IMR-90 (cell line): ENCODE measurements at regions not wholly inside any gene's neighbourhood (a gene's known extent, or its start where the extent isn't known, plus 50 kb on each side); places are given as distances from the start of the nearest gene placed in this dataset.

Experiments
- ATAC-seq: fragments of 200-7000 bp; cut with Tn5 transposase; 2 replicates; pipeline ENCODE4 v1.9.1; 2020; ENCODE audit warnings: low read depth, mild to moderate bottlenecking, moderate library complexity
- BruUV-seq: library from RNA; stranded (reverse); fragments of 400-500 nt; replicated peaks from 2 replicates; lab custom pipeline; 2021; lab: Mats Ljungman, UMichigan
- CTCF ChIA-PET: fragments of 300-600 bp; formaldehyde crosslinking; extraction: SDS; loops from one replicate; lab custom pipeline; 2021; ENCODE audit warnings: antibody characterized with exemption; lab: Yijun Ruan, JAX
- POLR2A ChIA-PET: fragments of 300-600 bp; sonication (Branson Sonifier 250); formaldehyde crosslinking; loops from one replicate; lab custom pipeline; 2022; ENCODE audit warnings: antibody characterized with exemption; ENCODE audit not compliant: unreplicated experiment; lab: Charles Lee
- DNase-seq: peaks from one replicate; pipeline ENCODE4 v3.0.0; 2013
- H2AFZ ChIP-seq: replicated peaks from 2 replicates; pipeline ENCODE3; 2013; ENCODE audit warnings: low read length, mild to moderate bottlenecking; ENCODE audit not compliant: poor library complexity
- H2AK5ac ChIP-seq: 2 replicates; pipeline ENCODE4 v1.6.1; 2013; ENCODE audit warnings: low read depth, low read length, inconsistent platforms
- H2AK9ac ChIP-seq: replicated peaks from 2 replicates; pipeline ENCODE3; 2013; ENCODE audit warnings: mild to moderate bottlenecking, low read depth, low read length, moderate library complexity; ENCODE audit not compliant: poor library complexity
- H2BK120ac ChIP-seq: 2 replicates; pipeline ENCODE4 v1.6.1; 2013; ENCODE audit warnings: low read depth, low read length, inconsistent platforms
- H2BK15ac ChIP-seq: 3 replicates; pipeline ENCODE4 v1.6.1; 2013; ENCODE audit warnings: low read depth, low read length, inconsistent platforms
- H2BK20ac ChIP-seq: 2 replicates; pipeline ENCODE4 v1.6.1; 2013; ENCODE audit warnings: low read depth, mild to moderate bottlenecking, inconsistent platforms, low read length, moderate library complexity
- H2BK5ac ChIP-seq: 2 replicates; pipeline ENCODE4 v1.6.1; 2013; ENCODE audit warnings: mild to moderate bottlenecking, low read depth, low read length, inconsistent platforms; ENCODE audit not compliant: poor library complexity, severe bottlenecking
- H3K14ac ChIP-seq: replicated peaks from 2 replicates; pipeline ENCODE4 v1.6.1; 2013; ENCODE audit warnings: low read depth, low read length, inconsistent platforms
- H3K18ac ChIP-seq: 2 replicates; pipeline ENCODE4 v1.6.1; 2013; ENCODE audit warnings: low read depth, low read length, control low read depth
- H3K23ac ChIP-seq: 2 replicates; pipeline ENCODE4 v1.6.1; 2013; ENCODE audit warnings: low read depth, low read length, inconsistent platforms
- H3K27ac ChIP-seq: 2 replicates; pipeline ENCODE4 v1.5.1; 2013; ENCODE audit warnings: mild to moderate bottlenecking, control low read depth, low read length; ENCODE audit not compliant: insufficient read depth
- H3K27me3 ChIP-seq: 2 replicates; pipeline ENCODE4 v1.6.1; 2013; ENCODE audit warnings: low read length; ENCODE audit not compliant: control insufficient read depth, insufficient read depth
- H3K36me3 ChIP-seq: 2 replicates; pipeline ENCODE4 v1.6.1; 2013; ENCODE audit warnings: low read length, mixed read lengths; ENCODE audit not compliant: control insufficient read depth, insufficient read depth
- H3K4ac ChIP-seq: 2 replicates; pipeline ENCODE4 v1.6.1; 2013; ENCODE audit warnings: low read depth, low read length, inconsistent platforms
- H3K4me1 ChIP-seq: 2 replicates; pipeline ENCODE4 v1.6.1; 2013; ENCODE audit warnings: low read length, mixed read lengths; ENCODE audit not compliant: control insufficient read depth, insufficient read depth
- H3K4me2 ChIP-seq: 2 replicates; pipeline ENCODE4 v1.6.1; 2013; ENCODE audit warnings: low read depth, mild to moderate bottlenecking, control low read depth, low read length, moderate library complexity
- H3K4me3 ChIP-seq: 2 replicates; pipeline ENCODE4 v1.5.1; 2013; ENCODE audit warnings: low read depth, mild to moderate bottlenecking, control low read depth, low read length, moderate library complexity; ENCODE audit not compliant: insufficient read depth
- H3K56ac ChIP-seq: 2 replicates; pipeline ENCODE4 v1.6.1; 2013; ENCODE audit warnings: low read length, inconsistent platforms; ENCODE audit not compliant: insufficient read depth; ENCODE audit errors: extremely low read depth
- H3K79me1 ChIP-seq, 2 experiments: 2 replicates each; pipeline ENCODE4 v1.6.1; 2013; ENCODE audit warnings: low read length in 2 of 2, inconsistent platforms in 1 of 2, low read depth in 1 of 2
- H3K9ac ChIP-seq: 2 replicates; pipeline ENCODE4 v1.6.1; 2013; ENCODE audit warnings: low read depth, low read length, control low read depth
- H3K9me1 ChIP-seq: 2 replicates; pipeline ENCODE4 v1.6.1; 2013; ENCODE audit warnings: low read length, inconsistent platforms; ENCODE audit not compliant: insufficient read depth
- H3K9me3 ChIP-seq: 2 replicates; pipeline ENCODE4 v1.6.1; 2013; ENCODE audit warnings: low read length; ENCODE audit not compliant: control insufficient read depth, insufficient read depth
- H4K20me1 ChIP-seq: 2 replicates; pipeline ENCODE4 v1.6.1; 2013; ENCODE audit warnings: low read length, inconsistent platforms; ENCODE audit not compliant: insufficient read depth
- H4K5ac ChIP-seq: 2 replicates; pipeline ENCODE4 v1.6.1; 2013; ENCODE audit warnings: mild to moderate bottlenecking, low read depth, low read length, control low read depth
- H4K8ac ChIP-seq, 2 experiments: 2 replicates each; pipeline ENCODE4 v1.6.1; 2013; ENCODE audit warnings: low read depth in 2 of 2, low read length in 2 of 2, control low read depth in 1 of 2, inconsistent platforms in 1 of 2
- H4K91ac ChIP-seq: 2 replicates; pipeline ENCODE4 v1.6.1; 2013; ENCODE audit warnings: low read depth, low read length, inconsistent platforms; ENCODE audit not compliant: insufficient read depth
- BHLHE40 ChIP-seq: fragments of 150-350 bp; IDR thresholded peaks from 2 replicates; pipeline ENCODE4 v1.6.1; 2016; ENCODE audit warnings: mild to moderate bottlenecking, low read depth, low read length
- POLR2A ChIP-seq: IDR thresholded peaks from 2 replicates; pipeline ENCODE4 v1.6.1; 2012; ENCODE audit warnings: mild to moderate bottlenecking, low read depth, low read length
- WGBS, 2 experiments: methylation state at CpG; one replicate each; pipeline versions ENCODE4 v1.1.5 to v1.1.7; 2013; ENCODE audit warnings: missing lambda C conversion rate in 2 of 2; ENCODE audit not compliant: insufficient read length in 1 of 2; ENCODE audit errors: extremely low coverage in 2 of 2; 5-methylcytosine and 5-hydroxymethylcytosine counted together
- dilution Hi-C: fragments of 300-500 bp; cut with HindIII; formaldehyde crosslinking; loops from one replicate; pipeline ENCODE4 v1.14.3; 2018; ENCODE audit warnings: low sequenced_read_pairs; ENCODE audit not compliant: unreplicated experiment
- in situ Hi-C: fragments of 300-500 bp; cut with MboI; formaldehyde crosslinking; loops from 3 replicates; pipeline ENCODE4 v1.14.3; 2019; ENCODE audit warnings: low sequenced_read_pairs, inconsistent platforms, mixed read lengths
- intact Hi-C: fragments of 100-400 bp; cut with micrococcal nuclease; formaldehyde crosslinking; loops from 2 replicates; pipeline ENCODE4 v1.10.0; 2022

GRCh38 chr2:200131307-200131706, 175.2 kb upstream of the SPATS2L start:
- H4K91ac ChIP-seq: no peak overlapping the region
- H3K23ac ChIP-seq: no peak overlapping the region
- no peak overlapping the region for H4K5ac ChIP-seq
- no peak overlapping the region; the same call in 1 of the 2 replicates for H2BK20ac ChIP-seq
- no peak overlapping the region for H2BK15ac ChIP-seq
- H3K27ac ChIP-seq: no peak overlapping the region
- BruUV-seq: no TSS peak
- in situ Hi-C loops: no loop called here
- H3K27me3 ChIP-seq: no peaks in the 10 kb centered on the region
- no peak overlapping the region for H3K56ac ChIP-seq
- no peak overlapping the region for H3K9ac ChIP-seq
- H3K9me3 ChIP-seq: no peaks in the 10 kb centered on the region
- H2AK5ac ChIP-seq: no peak overlapping the region
- no peaks in the 10 kb centered on the region for H3K36me3 ChIP-seq
- H2AFZ ChIP-seq: no peak overlapping the region
- intact Hi-C loops: no loop called here
- H2AK9ac ChIP-seq: no peak overlapping the region
- peak overlapping the region; percentile 63; the same call in 1 of the 2 replicates for H3K14ac ChIP-seq
- H3K9me1 ChIP-seq: peaks cover 3% of the 10 kb centered on the region; the same call in 1 of the 2 replicates
- no peak overlapping the region for H4K8ac ChIP-seq
- H3K4me3 ChIP-seq: no peak overlapping the region
- H3K4me2 ChIP-seq: no peak overlapping the region
- no peak overlapping the region for H3K18ac ChIP-seq
- H3K79me1 ChIP-seq: no peaks in the 10 kb centered on the region
- H2BK5ac ChIP-seq: no peak overlapping the region
- no peak for ATAC-seq
- peaks cover 11% of the 10 kb centered on the region for H3K4me1 ChIP-seq
- no peak for DNase-seq
- no peak overlapping the region for H3K4ac ChIP-seq
- dilution Hi-C loops: no loop called here
- no peaks in the 10 kb centered on the region for H4K20me1 ChIP-seq
- ChIA-PET POLR2A (no interaction called here), CTCF (no interaction called here)
- WGBS, 2 experiments: no CpG with 5 or more reads among the region's 3 CpGs
- no peak overlapping the region for H2BK120ac ChIP-seq
- no peak for TF ChIP-seq BHLHE40
- TF ChIP-seq POLR2A: no peak
